Omental fat pad (tissue), 3 donors: ENCODE measurements at regions not wholly inside any gene's neighbourhood (a gene's known extent, or its start where the extent isn't known, plus 50 kb on each side); places are given as distances from the start of the nearest gene placed in this dataset.

Experiments used
- ATAC-seq: fragments of 150-250 bp; one replicate; pipeline ENCODE4 v1.9.1; 2016; ENCODE audit warnings: mild to moderate bottlenecking, moderate library complexity; ENCODE audit not compliant: low FRiP score
- DNase-seq: peaks from one replicate; pipeline ENCODE4 v3.0.0-alpha.2; 2019; ENCODE audit warnings: low spot score
- CTCF ChIP-seq, 3 donors: fragments of 450-650 bp; IDR thresholded peaks; one replicate each; pipeline ENCODE4 v1.5.1; 2016 to 2017; ENCODE audit warnings: antibody characterized with exemption in 3 of 3, mild to moderate bottlenecking in 3 of 3, moderate library complexity in 2 of 3

GRCh38 chr2:16191431-16192200 is 251.3 kb downstream of the MYCN start:
- no peak for ATAC-seq
- no peak for DNase-seq
- TF ChIP-seq CTCF (IDR thresholded peaks at IDR 0.05), result no peak

- DNase-seq (no peak), ATAC-seq (no peak)
- TF ChIP-seq CTCF (IDR thresholded peaks at IDR 0.05), result no peak
These were observed 250.3 kb downstream of the MYCN start for GRCh38 chr2:16190446-16191270.

- no peak for ATAC-seq
- no peak for TF ChIP-seq CTCF (IDR thresholded peaks at IDR 0.05)
- no peak for DNase-seq
These were observed 249.4 kb downstream of the MYCN start for GRCh38 chr2:16189836-16190160.

GRCh38 chr2:16189029-16189835 is 248.9 kb downstream of the MYCN start:
- no peak for DNase-seq
- no peak for TF ChIP-seq CTCF (IDR thresholded peaks at IDR 0.05)
- ATAC-seq, result no peak

GRCh38 chr2:16188261-16188890 is 248.0 kb downstream of the MYCN start:
- TF ChIP-seq CTCF (IDR thresholded peaks at IDR 0.05), result no peak
- DNase-seq (no peak), ATAC-seq (no peak)

- ATAC-seq (no peak), DNase-seq (no peak)
- no peak for TF ChIP-seq CTCF (IDR thresholded peaks at IDR 0.05)
These were observed 247.1 kb downstream of the MYCN start for GRCh38 chr2:16187482-16187817.
